ENCODE measurements at regions not wholly inside any gene's neighbourhood (a gene's known extent, or its start where the extent isn't known, plus 50 kb on each side); places are given as distances from the start of the nearest gene placed in this dataset.
"Not testable (repeated sequence)": the region's sequence is repeated elsewhere in the genome, so short reads cannot be mapped to it uniquely, and the experiment has no call there.

DNA sequence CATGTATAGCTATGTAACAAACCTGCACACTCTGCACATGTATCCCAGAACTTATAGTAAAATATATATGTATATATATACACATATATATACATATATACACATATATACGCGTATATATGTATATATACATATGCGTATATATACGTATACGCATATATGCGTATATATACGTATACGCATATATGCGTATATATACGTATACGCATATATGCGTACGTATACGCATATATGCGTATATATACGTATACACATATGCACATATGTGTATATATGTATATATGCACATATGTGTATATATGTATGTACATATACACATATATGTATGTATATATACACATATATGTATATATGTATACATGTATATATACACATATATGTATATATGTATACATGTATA is 57.1 kb upstream of the VSIG4 start:
- TF ChIP-seq CTCF (IDR thresholded peaks at IDR 0.05); ZFX (IDR thresholded peaks at IDR 0.05; ENCODE audit: borderline replicate concordance): not testable (repeated sequence)
